ENCODE measurements at regions not wholly inside any gene's neighbourhood (a gene's known extent, or its start where the extent isn't known, plus 50 kb on each side); places are given as distances from the start of the nearest gene placed in this dataset.
"Not testable (repeated sequence)": the region's sequence is repeated elsewhere in the genome, so short reads cannot be mapped to it uniquely, and the experiment has no call there.

GRCh38 chr6:8855411-8855810 lies 420.1 kb upstream of the SLC35B3 start:
- no peak for ATAC-seq
- DNase-seq, result no peak
- intact Hi-C loops (cut with DNase I, micrococcal nuclease), result no loop called here

- intact Hi-C loops (cut with DNase I, micrococcal nuclease), result no loop called here
- ATAC-seq (no peak), DNase-seq (no peak)
These were observed 417.0 kb upstream of the SLC35B3 start for GRCh38 chr6:8852332-8852731.

- intact Hi-C loops (cut with DNase I, micrococcal nuclease); ATAC-seq; DNase-seq: not testable (repeated sequence)
These were observed 411.3 kb upstream of the SLC35B3 start for GRCh38 chr6:8846680-8847079.

GRCh38 chr6:8845690-8846089 lies 410.3 kb upstream of the SLC35B3 start:
- ATAC-seq, result no peak
- intact Hi-C loops (cut with DNase I, micrococcal nuclease), result no loop called here
- no peak for DNase-seq

- intact Hi-C loops (cut with DNase I, micrococcal nuclease), result no loop called here
- DNase-seq (no peak), ATAC-seq (no peak)
These were observed 409.6 kb upstream of the SLC35B3 start for GRCh38 chr6:8844968-8845367.

GRCh38 chr6:8839626-8840025 lies 404.3 kb upstream of the SLC35B3 start:
- ATAC-seq, result no peak
- intact Hi-C loops (cut with DNase I, micrococcal nuclease), result no loop called here
- DNase-seq, result no peak

- intact Hi-C loops (cut with DNase I, micrococcal nuclease), result no loop called here
- DNase-seq (no peak), ATAC-seq (no peak)
These were observed 402.0 kb upstream of the SLC35B3 start for GRCh38 chr6:8837343-8837742.

GRCh38 chr6:8832695-8833094 lies 397.4 kb upstream of the SLC35B3 start:
- intact Hi-C loops (cut with DNase I, micrococcal nuclease); DNase-seq; ATAC-seq: not testable (repeated sequence)

GRCh38 chr6:8831366-8832152 lies 396.2 kb upstream of the SLC35B3 start:
- intact Hi-C loops (cut with DNase I, micrococcal nuclease), result no loop called here
- DNase-seq (no peak), ATAC-seq (no peak)

- intact Hi-C loops (cut with DNase I, micrococcal nuclease), result no loop called here
- DNase-seq (no peak), ATAC-seq (no peak)
These were observed 395.4 kb upstream of the SLC35B3 start for GRCh38 chr6:8830794-8831193.

- ATAC-seq, result no peak
- intact Hi-C loops (cut with DNase I, micrococcal nuclease), result no loop called here
- DNase-seq, result no peak
These were observed 394.5 kb upstream of the SLC35B3 start for GRCh38 chr6:8829796-8830195.

- intact Hi-C loops (cut with DNase I, micrococcal nuclease), result no loop called here
- no peak for DNase-seq
- ATAC-seq, result no peak
These were observed 394.0 kb upstream of the SLC35B3 start for GRCh38 chr6:8829296-8829695.

- DNase-seq (no peak), ATAC-seq (no peak)
- intact Hi-C loops (cut with DNase I, micrococcal nuclease), result no loop called here
These were observed 393.0 kb upstream of the SLC35B3 start for GRCh38 chr6:8828376-8828775.

- no peak for DNase-seq
- intact Hi-C loops (cut with DNase I, micrococcal nuclease), result no loop called here
- ATAC-seq, result no peak
These were observed 390.4 kb upstream of the SLC35B3 start for GRCh38 chr6:8825726-8826125.

- no peak for ATAC-seq
- intact Hi-C loops (cut with DNase I, micrococcal nuclease), result no loop called here
These were observed 386.6 kb upstream of the SLC35B3 start for GRCh38 chr6:8821981-8822381.

GRCh38 chr6:8820313-8820712 lies 385.0 kb upstream of the SLC35B3 start:
- intact Hi-C loops (cut with DNase I, micrococcal nuclease), result no loop called here
- no peak for DNase-seq
- no peak for ATAC-seq

More at GRCh38 chr6:8821981-8822381, 386.6 kb upstream of the SLC35B3 start:
- DNase-seq, result no peak

- intact Hi-C loops (cut with DNase I, micrococcal nuclease), result no loop called here
- DNase-seq (no peak), ATAC-seq (no peak)
These were observed 384.1 kb upstream of the SLC35B3 start for GRCh38 chr6:8819446-8819845.

- ATAC-seq (no peak), DNase-seq (no peak)
- intact Hi-C loops (cut with DNase I, micrococcal nuclease), result no loop called here
These were observed 379.2 kb upstream of the SLC35B3 start for GRCh38 chr6:8814440-8815000.

- ATAC-seq (no peak), DNase-seq (no peak)
- intact Hi-C loops (cut with DNase I, micrococcal nuclease), result no loop called here
These were observed 375.0 kb upstream of the SLC35B3 start for GRCh38 chr6:8810325-8810724.

GRCh38 chr6:8809662-8810061 lies 374.3 kb upstream of the SLC35B3 start:
- DNase-seq (no peak), ATAC-seq (no peak)
- intact Hi-C loops (cut with DNase I, micrococcal nuclease), result no loop called here

Data from left colon (tissue), 2 donors.